ENCODE measurements at regions not wholly inside any gene's neighbourhood (a gene's known extent, or its start where the extent isn't known, plus 50 kb on each side); places are given as distances from the start of the nearest gene placed in this dataset.
"Not testable (repeated sequence)": the region's sequence is repeated elsewhere in the genome, so short reads cannot be mapped to it uniquely, and the experiment has no call there.

DNA sequence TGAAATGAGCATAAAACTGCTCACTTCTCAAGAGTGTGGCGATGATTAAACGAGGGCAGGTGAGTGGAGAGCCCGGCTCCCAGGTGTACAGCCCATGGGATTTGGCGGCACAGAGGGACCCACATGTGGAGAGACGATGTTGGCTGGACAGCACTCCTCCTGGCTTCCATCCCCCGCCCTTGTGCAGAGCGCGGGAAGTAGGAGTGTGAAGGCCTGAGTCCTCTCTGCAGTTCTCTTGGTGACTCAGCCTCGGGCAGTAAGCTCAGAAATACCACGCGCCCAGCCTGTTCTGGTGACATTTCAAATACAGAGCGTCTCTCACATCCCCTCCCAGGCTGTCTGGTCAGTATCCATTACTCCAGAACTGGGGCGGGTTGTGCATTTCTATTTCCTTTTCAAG is 94.2 kb upstream of the SRSF6 start:
- peak; percentile 35 for DNase-seq

GRCh38 chr20:43361526-43361925 is 96.2 kb upstream of the SRSF6 start:
- DNase-seq = no peak

DNA sequence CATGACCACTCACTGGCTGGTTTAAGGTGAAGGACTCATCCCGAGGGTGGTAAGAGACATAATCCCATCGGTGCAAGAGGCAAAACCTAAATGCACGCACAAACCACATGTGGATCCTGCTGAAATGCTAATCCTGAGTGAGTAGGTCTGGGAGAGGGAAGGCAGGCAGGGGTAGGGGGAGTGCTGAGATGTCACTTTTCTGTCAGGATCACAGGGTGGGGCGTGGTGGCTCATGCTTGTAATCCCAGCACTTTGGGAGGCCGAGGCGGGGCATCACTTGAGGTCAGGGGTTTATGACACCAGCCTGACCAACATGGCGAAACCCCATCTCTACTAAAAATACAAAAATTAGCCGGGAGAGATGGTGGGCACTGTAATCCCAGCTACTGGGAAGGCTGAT is 97.7 kb upstream of the SRSF6 start:
- DNase-seq = no peak

DNA sequence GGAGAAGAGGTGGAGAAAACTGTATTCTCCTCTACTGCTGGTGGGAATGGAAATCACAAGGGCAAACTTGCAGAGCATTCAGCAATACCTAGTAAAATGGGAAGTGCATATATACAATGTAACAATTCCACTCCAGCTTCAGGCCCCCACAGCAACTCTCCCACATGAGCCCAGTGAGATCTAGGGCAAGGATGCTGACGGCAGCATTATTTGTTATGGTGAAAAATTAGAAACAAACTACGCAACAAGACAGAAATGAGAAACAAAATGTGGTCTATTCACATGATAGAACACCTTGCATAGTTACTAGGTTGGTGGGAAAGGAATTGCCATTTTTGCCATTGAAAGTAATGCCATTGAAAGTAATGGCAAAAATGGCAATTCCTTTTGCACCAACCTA is 98.9 kb upstream of the SRSF6 start:
- DNase-seq = no peak

- no peak for DNase-seq
Measured at GRCh38 chr20:43357352-43357751, 100.3 kb upstream of the SRSF6 start.

- DNase-seq = no peak
Measured at GRCh38 chr20:43355610-43356009, 102.1 kb upstream of the SRSF6 start.

GRCh38 chr20:43352996-43353395 is 104.7 kb upstream of the SRSF6 start:
- no peak for DNase-seq

DNA sequence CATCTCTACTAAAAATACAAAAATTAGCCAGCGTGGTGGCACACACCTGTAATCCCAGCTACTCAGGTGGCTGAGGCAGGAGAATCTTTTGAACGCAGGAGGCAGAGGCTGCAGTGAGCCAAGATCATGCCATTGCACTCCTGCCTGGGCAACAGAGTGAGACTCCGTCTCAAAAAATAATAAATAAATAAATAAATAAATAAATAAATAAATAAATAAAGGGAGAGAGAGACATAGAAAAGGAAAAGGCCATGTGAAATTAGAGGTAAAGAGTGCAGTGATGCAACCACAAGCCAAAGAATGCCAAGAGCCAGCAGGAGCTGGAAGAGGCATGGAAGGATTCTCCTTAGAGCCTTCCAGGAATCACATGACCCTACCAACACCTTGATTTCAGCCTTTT is 107.0 kb upstream of the SRSF6 start:
- not testable (repeated sequence) for DNase-seq

DNA sequence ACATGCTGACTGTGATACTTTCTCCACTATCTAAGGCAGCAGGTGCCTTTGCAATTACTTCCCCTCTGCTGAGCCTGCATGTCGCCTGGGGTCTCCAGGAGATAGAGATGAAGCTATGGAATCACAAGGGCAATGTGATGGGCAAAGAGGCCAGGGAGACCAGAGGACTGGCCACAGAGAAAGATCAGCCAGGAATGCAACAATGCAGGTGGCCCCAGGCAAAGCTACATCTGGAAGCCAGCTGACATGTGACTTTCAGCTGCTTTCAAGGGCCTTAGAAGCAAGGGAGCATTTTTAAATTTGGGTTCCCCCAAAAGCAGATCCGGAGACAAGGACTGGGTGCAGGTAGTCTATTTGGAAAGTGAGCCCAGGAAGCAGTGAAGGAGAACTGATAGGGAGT is 107.9 kb upstream of the SRSF6 start:
- no peak for DNase-seq

- DNase-seq = not testable (repeated sequence)
Measured at GRCh38 chr20:43347839-43348238, 109.9 kb upstream of the SRSF6 start.

GRCh38 chr20:43345676-43346075 is 112.0 kb upstream of the SRSF6 start:
- DNase-seq = no peak

GRCh38 chr20:43341511-43341910 is 116.2 kb upstream of the SRSF6 start:
- DNase-seq = no peak

GRCh38 chr20:43337036-43337435 is 120.7 kb upstream of the SRSF6 start:
- DNase-seq = no peak

DNA sequence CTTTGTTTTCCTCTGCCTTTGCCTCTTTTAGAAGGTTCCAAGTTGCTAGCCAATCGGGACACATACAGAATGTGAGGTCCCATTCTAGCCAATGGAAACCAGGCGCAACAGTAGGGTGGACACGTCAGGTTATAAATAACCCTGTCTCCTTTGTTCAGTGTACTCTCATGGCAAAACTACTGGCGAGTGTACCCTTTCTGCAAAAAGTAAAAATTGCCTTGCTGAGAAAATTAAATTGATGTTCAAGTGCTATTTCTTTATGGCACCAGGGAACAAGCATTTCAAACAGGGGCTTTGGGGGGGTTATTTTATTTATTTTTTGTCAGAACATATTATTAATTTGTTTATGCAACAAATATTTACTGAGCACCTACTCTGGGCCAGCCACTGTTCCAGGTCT is 123.6 kb upstream of the SRSF6 start:
- DNase-seq = no peak

- no peak for DNase-seq
Measured at GRCh38 chr20:43331906-43332305, 125.8 kb upstream of the SRSF6 start.

GRCh38 chr20:43328697-43329096 is 129.0 kb upstream of the SRSF6 start:
- no peak for DNase-seq

- DNase-seq = not testable (repeated sequence)
Measured at GRCh38 chr20:43327234-43327633, 130.5 kb upstream of the SRSF6 start.

- no peak for DNase-seq
Measured at GRCh38 chr20:43325926-43326325, 131.8 kb upstream of the SRSF6 start.

DNA sequence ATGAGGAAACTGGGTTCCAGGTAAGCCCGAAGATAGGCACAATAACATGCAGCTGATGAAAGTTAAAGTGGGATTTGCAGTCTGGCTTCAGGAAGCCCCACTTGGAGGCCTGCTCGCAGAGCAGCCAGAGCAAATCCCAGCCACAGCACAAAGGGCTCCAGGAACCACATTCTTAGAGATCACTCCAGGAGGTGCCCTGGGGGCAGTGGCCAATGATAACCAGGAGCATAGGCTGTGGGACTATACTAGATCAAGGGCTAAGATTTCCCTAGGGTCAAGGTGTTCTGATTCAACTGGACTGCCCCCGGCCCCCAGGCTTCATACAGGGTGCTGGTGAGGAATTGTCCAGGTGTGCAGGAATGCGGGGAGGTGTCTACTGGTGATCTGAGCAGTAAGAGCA is 133.9 kb upstream of the PTPRT start:
- no peak for DNase-seq

DNA sequence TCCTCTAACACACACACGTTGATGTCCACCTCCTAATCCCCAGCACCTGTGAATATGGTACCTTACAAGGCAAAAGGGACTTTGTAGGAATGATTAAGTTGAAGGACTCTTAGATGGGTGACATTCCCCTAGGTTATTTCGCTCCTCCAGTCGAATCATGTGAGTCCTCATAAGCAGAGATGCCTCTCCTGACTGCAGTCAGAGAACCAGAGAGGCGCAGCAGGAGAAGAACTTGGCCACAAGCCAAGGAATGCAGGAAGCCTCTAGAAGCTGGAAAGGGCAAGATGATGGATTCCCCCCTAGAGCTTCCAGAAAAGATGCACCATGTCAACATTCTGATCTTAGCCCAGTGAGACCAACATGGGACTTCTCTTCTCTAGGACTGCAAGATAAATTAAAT is 133.1 kb upstream of the PTPRT start:
- peak; percentile 40 for DNase-seq

- no peak for DNase-seq
Measured at GRCh38 chr20:43320536-43320935, 130.8 kb upstream of the PTPRT start.

- DNase-seq = no peak
Measured at GRCh38 chr20:43318755-43319297, 129.1 kb upstream of the PTPRT start.

GRCh38 chr20:43316271-43316670 is 126.6 kb upstream of the PTPRT start:
- no peak for DNase-seq

- no peak for DNase-seq
Measured at GRCh38 chr20:43309266-43309665, 119.6 kb upstream of the PTPRT start.

- DNase-seq = no peak
Measured at GRCh38 chr20:43306837-43307236, 117.1 kb upstream of the PTPRT start.

DNA sequence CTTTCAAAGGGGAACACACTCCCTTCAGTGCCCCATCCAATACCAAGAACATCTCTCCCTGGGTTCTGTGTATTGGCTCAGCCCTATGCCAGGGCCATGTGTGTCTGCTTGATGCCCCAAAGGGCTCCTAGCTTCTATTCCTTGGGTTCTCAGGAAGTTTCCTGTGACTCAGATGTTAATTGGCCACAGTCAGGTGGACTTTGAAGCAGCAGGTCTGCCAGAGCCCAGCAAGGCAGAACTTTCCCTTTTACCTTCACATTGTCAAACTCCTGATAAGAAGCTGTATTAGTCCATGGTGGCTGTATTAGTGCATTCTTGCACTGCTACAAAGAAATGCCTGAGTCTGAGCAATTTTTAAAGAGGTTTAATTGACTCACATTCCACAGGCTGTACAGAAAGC is 116.0 kb upstream of the PTPRT start:
- no peak for DNase-seq
